ENCODE measurements at regions not wholly inside any gene's neighbourhood (a gene's known extent, or its start where the extent isn't known, plus 50 kb on each side); places are given as distances from the start of the nearest gene placed in this dataset.

DNA sequence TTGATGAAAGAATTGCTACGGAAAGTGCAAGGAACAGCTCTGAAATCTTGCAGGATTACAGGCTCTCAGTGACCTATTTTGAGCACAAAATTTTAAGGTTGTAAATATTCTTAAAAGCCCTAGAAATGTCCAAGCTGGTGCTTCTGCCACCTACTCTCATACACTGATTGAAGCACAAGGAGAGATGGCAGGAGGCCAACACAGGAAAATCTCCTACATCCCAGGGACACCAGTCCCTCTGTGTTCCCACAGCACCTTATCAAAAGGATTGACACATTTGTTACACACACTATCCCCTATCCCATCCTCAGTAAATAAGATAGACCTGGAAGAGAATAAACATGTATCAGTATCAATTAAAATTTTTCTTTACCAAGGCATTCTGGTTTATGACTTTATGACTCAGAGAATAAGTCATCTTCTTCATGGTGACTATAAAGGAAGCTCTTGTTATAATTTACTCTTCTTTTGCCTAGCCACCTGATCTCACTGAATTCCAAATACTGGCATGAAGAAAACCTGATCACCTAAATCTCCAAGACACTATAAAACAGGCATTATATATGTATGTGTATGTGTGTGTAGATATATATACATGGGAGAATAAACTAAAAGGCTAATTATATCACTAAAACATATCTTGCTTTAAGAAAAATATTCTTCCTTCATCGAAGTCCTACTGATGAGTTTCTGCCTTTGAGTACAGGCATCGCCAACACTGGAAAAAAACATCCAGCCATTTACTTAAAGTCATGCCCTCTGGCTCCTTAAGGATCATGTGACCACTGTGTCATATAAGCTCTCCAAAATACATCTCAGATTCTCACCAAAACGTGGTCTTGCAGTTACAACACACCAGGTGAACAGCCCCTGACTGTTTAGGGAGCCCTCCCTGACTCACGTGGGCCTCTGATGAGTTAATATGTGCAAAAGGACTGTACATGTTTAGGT, 208.1 kb upstream of the NR2F2 start:
- no peak for TF ChIP-seq ZFX (IDR thresholded peaks at IDR 0.05; ENCODE audit: borderline replicate concordance)
- TF ChIP-seq, protein P1, sequence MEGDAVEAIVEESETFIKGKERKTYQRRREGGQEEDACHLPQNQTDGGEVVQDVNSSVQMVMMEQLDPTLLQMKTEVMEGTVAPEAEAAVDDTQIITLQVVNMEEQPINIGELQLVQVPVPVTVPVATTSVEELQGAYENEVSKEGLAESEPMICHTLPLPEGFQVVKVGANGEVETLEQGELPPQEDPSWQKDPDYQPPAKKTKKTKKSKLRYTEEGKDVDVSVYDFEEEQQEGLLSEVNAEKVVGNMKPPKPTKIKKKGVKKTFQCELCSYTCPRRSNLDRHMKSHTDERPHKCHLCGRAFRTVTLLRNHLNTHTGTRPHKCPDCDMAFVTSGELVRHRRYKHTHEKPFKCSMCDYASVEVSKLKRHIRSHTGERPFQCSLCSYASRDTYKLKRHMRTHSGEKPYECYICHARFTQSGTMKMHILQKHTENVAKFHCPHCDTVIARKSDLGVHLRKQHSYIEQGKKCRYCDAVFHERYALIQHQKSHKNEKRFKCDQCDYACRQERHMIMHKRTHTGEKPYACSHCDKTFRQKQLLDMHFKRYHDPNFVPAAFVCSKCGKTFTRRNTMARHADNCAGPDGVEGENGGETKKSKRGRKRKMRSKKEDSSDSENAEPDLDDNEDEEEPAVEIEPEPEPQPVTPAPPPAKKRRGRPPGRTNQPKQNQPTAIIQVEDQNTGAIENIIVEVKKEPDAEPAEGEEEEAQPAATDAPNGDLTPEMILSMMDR (IDR thresholded peaks at IDR 0.05) = no peak

DNA sequence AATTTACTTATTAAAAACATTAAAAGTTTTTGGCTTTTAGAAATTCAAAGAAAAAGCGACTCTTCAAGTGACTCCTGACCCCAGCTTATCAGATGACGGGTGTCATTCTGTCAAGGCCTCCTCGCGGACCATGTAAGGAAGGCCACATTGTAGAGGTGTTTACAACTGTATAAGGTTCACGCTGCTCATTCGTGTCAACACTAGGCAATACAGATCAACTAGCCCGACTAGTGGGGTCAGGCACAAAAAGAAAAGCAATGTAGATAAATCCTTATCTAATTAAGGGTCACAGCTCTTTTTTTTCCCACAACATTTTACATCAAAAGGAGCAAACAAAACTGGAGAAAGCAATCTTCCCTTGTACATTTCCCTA, 207.5 kb upstream of the NR2F2 start:
- H3K27ac ChIP-seq = no peak overlapping the region
- TF ChIP-seq, protein P1 (IDR thresholded peaks at IDR 0.05) = no peak
- TF ChIP-seq ZFX (IDR thresholded peaks at IDR 0.05; ENCODE audit: borderline replicate concordance) = no peak

More for the DNA sequence above, 208.1 kb upstream of the NR2F2 start:
- H3K27ac ChIP-seq = no peak overlapping the region

DNA sequence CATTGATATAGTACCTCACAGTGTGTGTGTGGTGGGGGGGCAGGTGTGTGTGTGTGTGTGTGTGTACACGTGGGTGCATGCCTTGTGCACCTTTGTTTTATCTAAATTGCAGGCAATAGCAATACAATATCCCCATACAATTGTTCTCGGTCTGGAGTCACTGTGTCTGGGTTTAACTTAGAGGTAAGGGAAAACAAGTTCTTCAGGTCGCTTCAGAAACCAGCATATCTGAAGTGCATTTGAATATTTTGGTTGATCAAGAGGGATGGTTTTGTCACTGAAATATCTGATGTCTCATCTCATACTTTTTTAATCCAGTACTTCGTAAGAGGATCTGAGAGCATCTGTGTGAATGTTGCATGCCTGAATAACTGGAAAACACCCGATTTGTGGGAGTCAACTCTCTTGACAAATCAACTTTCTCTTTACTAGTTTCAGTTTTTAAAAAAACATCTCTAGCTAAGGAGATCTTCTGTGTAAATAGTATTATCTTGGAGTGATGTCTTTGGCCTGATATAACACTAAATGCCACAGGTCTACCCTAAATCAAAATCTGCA, 206.8 kb upstream of the NR2F2 start:
- no peak for TF ChIP-seq ZFX (IDR thresholded peaks at IDR 0.05; ENCODE audit: borderline replicate concordance)
- TF ChIP-seq, protein P1 (IDR thresholded peaks at IDR 0.05) = no peak
- no peak overlapping the region for H3K27ac ChIP-seq

DNA sequence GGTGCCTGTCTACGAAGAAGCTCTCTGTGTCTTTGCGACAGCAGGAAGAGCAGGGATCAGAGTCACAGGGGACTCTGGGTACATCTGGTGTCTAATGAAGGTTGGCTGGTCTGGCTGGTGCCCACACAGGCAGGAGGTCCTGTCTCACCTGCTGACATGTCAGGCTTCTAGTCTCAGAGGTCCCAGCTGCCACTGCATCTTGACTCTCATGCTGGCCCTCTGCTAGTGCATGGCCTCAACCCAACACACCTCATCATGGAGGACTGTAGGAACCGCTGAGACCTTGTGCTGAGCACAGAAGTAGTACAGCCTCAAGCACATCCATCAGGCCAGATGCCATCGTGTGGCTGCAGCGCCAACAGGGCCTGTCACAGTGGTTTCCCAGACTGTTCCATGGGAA, 206.1 kb upstream of the NR2F2 start:
- no peak overlapping the region for H3K27ac ChIP-seq
- TF ChIP-seq ZFX (IDR thresholded peaks at IDR 0.05; ENCODE audit: borderline replicate concordance) = no peak
- TF ChIP-seq, protein P1 (IDR thresholded peaks at IDR 0.05) = no peak

DNA sequence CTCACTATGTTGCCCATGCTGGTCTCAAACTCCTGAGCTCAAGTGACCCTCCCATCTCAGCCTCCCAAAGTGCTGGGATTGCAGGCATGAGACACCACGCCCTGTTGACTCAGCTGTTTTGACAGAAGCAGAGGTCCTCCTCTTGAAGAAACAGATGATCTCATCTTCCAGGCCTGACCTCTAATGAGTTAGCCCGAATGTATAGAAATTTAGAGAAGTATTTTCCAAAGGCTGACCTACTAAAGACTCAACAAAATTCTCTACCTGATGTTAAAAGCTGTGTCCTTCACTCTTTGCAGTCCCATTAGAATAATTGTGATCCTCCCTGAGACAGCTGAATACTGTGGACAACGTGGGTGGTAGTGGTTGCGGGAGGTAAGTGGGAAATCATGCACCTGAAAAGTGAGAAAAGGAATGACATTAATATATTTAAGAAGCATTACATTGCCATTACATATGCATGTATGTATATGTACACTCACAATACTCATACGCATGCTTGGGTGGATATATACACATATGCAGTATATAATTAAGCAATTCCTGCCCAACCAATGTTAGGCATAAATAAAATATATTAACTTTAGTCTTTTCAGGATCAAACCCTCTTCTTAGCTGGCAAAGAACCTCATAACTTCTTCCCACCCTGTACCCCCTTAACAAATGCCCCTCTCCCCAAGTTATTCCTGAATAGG, 204.6 kb upstream of the NR2F2 start:
- no peak overlapping the region for H3K27ac ChIP-seq

DNA sequence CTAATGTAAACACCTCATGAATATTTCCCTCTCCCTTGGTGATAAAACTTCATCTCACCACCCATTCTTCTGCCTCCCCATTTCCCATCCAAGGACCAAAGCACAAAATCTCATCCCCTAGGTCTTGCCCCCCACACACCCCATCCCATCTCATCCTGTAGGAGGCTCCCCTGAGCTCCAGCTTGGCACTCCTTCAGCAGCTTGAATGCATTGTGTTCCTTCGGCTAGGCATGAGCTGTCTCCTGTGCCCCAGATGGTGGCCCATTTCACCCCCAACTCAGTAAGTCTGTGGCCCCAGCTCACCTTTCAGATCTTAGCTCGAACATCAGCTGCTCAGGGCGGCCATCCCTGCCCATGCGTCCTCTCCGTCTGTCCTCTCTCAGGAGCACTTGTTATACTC, 203.6 kb upstream of the NR2F2 start:
- H3K27ac ChIP-seq = no peak overlapping the region
- TF ChIP-seq, protein P1 (IDR thresholded peaks at IDR 0.05) = no peak
- no peak for TF ChIP-seq ZFX (IDR thresholded peaks at IDR 0.05; ENCODE audit: borderline replicate concordance)

More for the DNA sequence above, 204.6 kb upstream of the NR2F2 start:
- TF ChIP-seq, protein P1 (IDR thresholded peaks at IDR 0.05) = no peak
- TF ChIP-seq ZFX (IDR thresholded peaks at IDR 0.05; ENCODE audit: borderline replicate concordance) = no peak

All from 22Rv1 (cell line).